NCI-H345 treated with DMSO at 0.1 percent for 48 hours (cell line): ENCODE measurements at regions not wholly inside any gene's neighbourhood (a gene's known extent, or its start where the extent isn't known, plus 50 kb on each side); places are given as distances from the start of the nearest gene placed in this dataset.

Experiments used
- DNase-seq: peaks from one replicate; lab custom pipeline; 2025; ENCODE audit not compliant: unreplicated experiment; lab: John Stamatoyannopoulos, UW

- no peak for DNase-seq
These were observed 463.8 kb upstream of the SLC8A1 start for GRCh38 chr2:40915651-40916050.

GRCh38 chr2:40935349-40935748 is 483.5 kb upstream of the SLC8A1 start:
- no peak for DNase-seq

- no peak for DNase-seq
These were observed 485.4 kb upstream of the SLC8A1 start for GRCh38 chr2:40937284-40937683.

GRCh38 chr2:40953341-40953740 is 501.5 kb upstream of the SLC8A1 start:
- no peak for DNase-seq

- DNase-seq: no peak
These were observed 503.2 kb upstream of the SLC8A1 start for GRCh38 chr2:40955042-40955441.

GRCh38 chr2:40955635-40956034 is 503.7 kb upstream of the SLC8A1 start:
- no peak for DNase-seq

- DNase-seq: no peak
These were observed 505.6 kb upstream of the SLC8A1 start for GRCh38 chr2:40957508-40957907.

- no peak for DNase-seq
These were observed 510.1 kb upstream of the SLC8A1 start for GRCh38 chr2:40962026-40962425.

- DNase-seq: no peak
These were observed 512.8 kb upstream of the SLC8A1 start for GRCh38 chr2:40964509-40965250.

GRCh38 chr2:40967451-40967850 is 515.6 kb upstream of the SLC8A1 start:
- no peak for DNase-seq

GRCh38 chr2:40975151-40975550 is 523.3 kb upstream of the SLC8A1 start:
- no peak for DNase-seq

GRCh38 chr2:40997362-40997761 is 545.5 kb upstream of the SLC8A1 start:
- DNase-seq: no peak

GRCh38 chr2:41000374-41000773 is 548.5 kb upstream of the SLC8A1 start:
- no peak for DNase-seq

- peak; percentile 24 for DNase-seq
These were observed 549.0 kb upstream of the SLC8A1 start for GRCh38 chr2:41000906-41001305.

- no peak for DNase-seq
These were observed 552.8 kb upstream of the SLC8A1 start for GRCh38 chr2:41004700-41005099.

GRCh38 chr2:41020358-41020757 is 568.5 kb upstream of the SLC8A1 start:
- DNase-seq: no peak

- DNase-seq: no peak
These were observed 572.9 kb upstream of the SLC8A1 start for GRCh38 chr2:41024816-41025215.

GRCh38 chr2:41026613-41027012 is 574.7 kb upstream of the SLC8A1 start:
- no peak for DNase-seq

- DNase-seq: no peak
These were observed 575.2 kb upstream of the SLC8A1 start for GRCh38 chr2:41027095-41027494.

GRCh38 chr2:41031282-41031681 is 579.4 kb upstream of the SLC8A1 start:
- no peak for DNase-seq

GRCh38 chr2:41032715-41033114 is 580.8 kb upstream of the SLC8A1 start:
- no peak for DNase-seq

GRCh38 chr2:41033127-41033526 is 581.2 kb upstream of the SLC8A1 start:
- no peak for DNase-seq

GRCh38 chr2:41038408-41038807 is 586.5 kb upstream of the SLC8A1 start:
- no peak for DNase-seq
